CD14-positive monocyte (primary cell): ENCODE measurements at regions not wholly inside any gene's neighbourhood (a gene's known extent, or its start where the extent isn't known, plus 50 kb on each side); places are given as distances from the start of the nearest gene placed in this dataset.

Experiments used
- DNase-seq, 3 donors: peaks; one replicate each; pipeline ENCODE4 v3.0.0-alpha.2; 2011 to 2022
- H2AFZ ChIP-seq: 2 replicates; pipeline ENCODE4 v1.6.0; 2012; ENCODE audit warnings: mild to moderate bottlenecking, low read depth, low read length, inconsistent platforms; ENCODE audit not compliant: insufficient read depth, poor library complexity, severe bottlenecking
- H3K27ac ChIP-seq, 2 donors: 1 replicate in 1 of 2; 2 replicates in 1 of 2; pipeline ENCODE4 v1.5.1; 2012 to 2013; ENCODE audit warnings: low read length in 2 of 2, control low read depth in 1 of 2, inconsistent platforms in 1 of 2, low read depth in 1 of 2, mild to moderate bottlenecking in 1 of 2
- H3K27me3 ChIP-seq, 2 donors: one replicate each; pipeline versions ENCODE4 v1.6.0 to v1.6.1; 2011 to 2013; ENCODE audit warnings: low read length in 2 of 2; ENCODE audit not compliant: control insufficient read depth in 2 of 2, insufficient read depth in 2 of 2
- H3K36me3 ChIP-seq, 2 donors: replicated peaks in 1 of 2; 1 replicate in 1 of 2; 2 replicates in 1 of 2; pipeline versions ENCODE4 v1.5.1 to v1.6.1; 2012 to 2013; ENCODE audit warnings: low read length in 2 of 2, control low read depth in 1 of 2, inconsistent platforms in 1 of 2, mild to moderate bottlenecking in 1 of 2; ENCODE audit not compliant: insufficient read depth in 2 of 2, control insufficient read depth in 1 of 2
- H3K4me1 ChIP-seq, 2 donors: 1 replicate in 1 of 2; 2 replicates in 1 of 2; pipeline versions ENCODE4 v1.5.1 to v1.6.1; 2012 to 2013; ENCODE audit warnings: low read length in 2 of 2, control low read depth in 1 of 2, inconsistent platforms in 1 of 2, mild to moderate bottlenecking in 1 of 2, moderate library complexity in 1 of 2; ENCODE audit not compliant: insufficient read depth in 2 of 2, control insufficient read depth in 1 of 2
- H3K4me2 ChIP-seq: replicated peaks from 2 replicates; pipeline ENCODE3; 2012; ENCODE audit warnings: low read length, moderate library complexity, mild to moderate bottlenecking; ENCODE audit not compliant: poor library complexity, severe bottlenecking; ENCODE audit errors: extremely low read depth
- H3K4me3 ChIP-seq, 3 experiments: fragments of 200-600 bp in 1 of 3; sonication (generic) in 1 of 3; replicated peaks in 1 of 3; 1 replicate in 2 of 3; 2 replicates in 1 of 3; pipeline ENCODE4 v1.5.1; 2011 to 2013; ENCODE audit warnings: low read length in 3 of 3, mild to moderate bottlenecking in 3 of 3, control low read depth in 2 of 3, low read depth in 2 of 3, inconsistent platforms in 1 of 3, moderate library complexity in 1 of 3
- H3K79me2 ChIP-seq: 2 replicates; pipeline ENCODE4 v1.6.0; 2012; ENCODE audit warnings: mild to moderate bottlenecking, control low read depth, inconsistent platforms, low read length, moderate library complexity; ENCODE audit not compliant: insufficient read depth
- H3K9ac ChIP-seq: 2 replicates; pipeline ENCODE4 v1.6.0; 2017; ENCODE audit warnings: low read length, mild to moderate bottlenecking; ENCODE audit not compliant: insufficient read depth, poor library complexity, severe bottlenecking
- H3K9me3 ChIP-seq, 2 donors: replicated peaks in 1 of 2; 1 replicate in 1 of 2; 2 replicates in 1 of 2; pipeline versions ENCODE4 v1.5.1 to v1.6.1; 2012 to 2013; ENCODE audit warnings: low read length in 2 of 2, control low read depth in 1 of 2; ENCODE audit not compliant: control insufficient read depth in 1 of 2, insufficient read depth in 1 of 2
- H4K20me1 ChIP-seq: 2 replicates; pipeline ENCODE4 v1.6.0; 2012; ENCODE audit warnings: mild to moderate bottlenecking, low read length, control low read depth, moderate library complexity; ENCODE audit not compliant: insufficient read depth
- H3K27ac Mint-ChIP-seq, 7 donors: one replicate each; pipeline ENCODE4 v1.8.0; 2020; ENCODE audit warnings: mild to moderate bottlenecking in 7 of 7, mixed read lengths in 7 of 7, moderate library complexity in 6 of 7, inconsistent platforms in 2 of 7
- H3K27me3 Mint-ChIP-seq, 3 donors: one replicate each; pipeline ENCODE4 v1.8.0; 2021 to 2022; ENCODE audit warnings: low read depth in 3 of 3, mild to moderate bottlenecking in 3 of 3, mixed read lengths in 3 of 3, moderate library complexity in 3 of 3, inconsistent platforms in 1 of 3
- H3K36me3 Mint-ChIP-seq, 2 donors: one replicate each; pipeline ENCODE4 v1.8.0; 2020; ENCODE audit warnings: mixed read lengths in 2 of 2, inconsistent platforms in 1 of 2, mild to moderate bottlenecking in 1 of 2
- H3K4me1 Mint-ChIP-seq: one replicate; pipeline ENCODE4 v1.8.0; 2020; ENCODE audit warnings: mild to moderate bottlenecking, mixed read lengths
- H3K4me3 Mint-ChIP-seq, 2 donors: one replicate each; pipeline ENCODE4 v1.8.0; 2020; ENCODE audit warnings: mild to moderate bottlenecking in 2 of 2, mixed read lengths in 2 of 2, moderate library complexity in 1 of 2
- H3K9me3 Mint-ChIP-seq, 7 donors: one replicate each; pipeline ENCODE4 v1.8.0; 2020 to 2022; ENCODE audit warnings: mixed read lengths in 7 of 7, mild to moderate bottlenecking in 6 of 7, moderate library complexity in 6 of 7, inconsistent platforms in 2 of 7
- CTCF ChIP-seq: fragments of 200-600 bp; IDR thresholded peaks from one replicate; pipeline ENCODE4 v1.8.0; 2022; ENCODE audit warnings: antibody characterized with exemption, mild to moderate bottlenecking
- WGBS: methylation state at CpG from one replicate; pipeline ENCODE4 v1.1.5; 2013; ENCODE audit warnings: missing lambda C conversion rate; ENCODE audit not compliant: insufficient coverage; 5-methylcytosine and 5-hydroxymethylcytosine counted together
- intact Hi-C, 2 donors: fragments of 100-400 bp; cut with micrococcal nuclease; formaldehyde crosslinking; loops; one replicate each; pipeline versions ENCODE4 v1.15.0 to v1.15.1; 2023

- H3K27ac ChIP-seq, result no peak overlapping the region
- DNase-seq, result no peak
- intact Hi-C loops, result no loop called here
Observed at GRCh38 chr4:77443941-77444340, 161.7 kb upstream of the CXCL13 start.

DNA sequence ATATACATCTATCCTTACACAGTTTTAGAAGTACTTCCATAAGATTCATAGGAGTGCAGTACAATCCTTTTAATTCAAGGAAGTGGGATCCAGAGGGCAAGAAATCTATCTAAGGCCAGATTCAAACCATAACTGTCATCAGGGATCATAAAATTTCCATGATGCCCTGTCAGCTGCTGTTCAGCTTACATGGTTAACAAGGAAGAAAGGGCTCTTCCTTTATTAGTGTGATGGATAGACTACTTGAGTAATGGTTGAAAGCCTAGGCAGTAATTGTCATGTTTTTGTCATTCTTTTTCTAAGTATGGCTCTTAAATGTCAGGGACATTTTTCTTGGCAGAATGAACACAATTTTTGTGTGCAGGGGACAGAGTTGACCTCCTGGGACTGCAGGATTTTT is 159.8 kb upstream of the CXCL13 start:
- Mint-ChIP-seq H3K27ac (no peak overlapping the region), H3K27me3 (peaks cover 0 to 2% (median 0%) of the 10 kb centered on the region in 3 donors), H3K9me3 (no peaks in the 10 kb centered on the region), H3K4me3 (no peak overlapping the region), H3K36me3 (no peaks in the 10 kb centered on the region), H3K4me1 (no peaks in the 10 kb centered on the region)
- Histone ChIP-seq H3K27me3 (no peaks in the 10 kb centered on the region), H3K9ac (no peak overlapping the region), H3K27ac (no peak overlapping the region), H2AFZ (no peak overlapping the region), H3K36me3 (no peaks in the 10 kb centered on the region), H3K9me3 (no peaks in the 10 kb centered on the region), H3K79me2 (no peaks in the 10 kb centered on the region), H3K4me3 (no peak overlapping the region), H3K4me2 (no peak overlapping the region), H4K20me1 (no peaks in the 10 kb centered on the region), H3K4me1 (no peaks in the 10 kb centered on the region)
- no peak for TF ChIP-seq CTCF
- intact Hi-C loops, result no loop called here
- no peak for DNase-seq

More at GRCh38 chr4:77443941-77444340, 161.7 kb upstream of the CXCL13 start:
- Histone ChIP-seq H3K4me3 (no peak overlapping the region), H3K79me2 (no peaks in the 10 kb centered on the region), H2AFZ (no peak overlapping the region), H4K20me1 (no peaks in the 10 kb centered on the region), H3K36me3 (no peaks in the 10 kb centered on the region), H3K4me1 (no peaks in the 10 kb centered on the region), H3K27me3 (no peaks in the 10 kb centered on the region), H3K9me3 (no peaks in the 10 kb centered on the region), H3K4me2 (no peak overlapping the region), H3K9ac (no peak overlapping the region)
- Mint-ChIP-seq H3K27me3 (peaks cover 0 to 2% (median 0%) of the 10 kb centered on the region in 3 donors), H3K4me3 (no peak overlapping the region), H3K36me3 (no peaks in the 10 kb centered on the region), H3K9me3 (no peaks in the 10 kb centered on the region), H3K4me1 (no peaks in the 10 kb centered on the region), H3K27ac (no peak overlapping the region)
- no CpG with 5 or more reads among the region's 1 CpG for WGBS
- TF ChIP-seq CTCF, result no peak
